ENCODE measurements at regions not wholly inside any gene's neighbourhood (a gene's known extent, or its start where the extent isn't known, plus 50 kb on each side); places are given as distances from the start of the nearest gene placed in this dataset.

DNA sequence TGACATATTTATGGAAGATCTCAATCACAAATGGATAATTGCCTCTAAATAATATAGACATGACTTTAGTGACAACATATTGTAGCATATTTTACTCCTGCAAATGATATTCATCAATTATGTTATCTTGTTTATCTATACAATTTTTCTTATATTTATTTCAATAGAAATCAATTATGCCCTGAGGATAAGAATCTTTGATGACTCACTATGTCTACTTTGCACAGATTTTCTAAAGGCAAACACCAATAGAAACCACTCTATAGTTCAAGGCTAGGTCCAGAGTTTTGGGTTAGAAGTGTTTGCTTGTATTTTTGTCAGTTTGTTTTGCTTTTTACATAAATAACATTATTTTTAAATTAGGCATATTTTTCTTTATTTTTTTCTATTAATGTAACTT lies 879.0 kb downstream of the LTN1 start:
- no peak overlapping the region for H2AFZ ChIP-seq (ENCODE audit: control insufficient read depth, low read length)
- no peaks in the 10 kb centered on the region for H3K9me1 ChIP-seq (ENCODE audit: control insufficient read depth, extremely low read depth, insufficient read depth, low read length)
- no peak overlapping the region for H3K4me2 ChIP-seq (ENCODE audit: control insufficient read depth, extremely low read depth, insufficient read depth, low read depth, low read length)
- no peaks in the 10 kb centered on the region for H3K36me3 ChIP-seq (ENCODE audit: control insufficient read depth in 2 of 2, extremely low read depth in 1 of 2, insufficient read depth in 2 of 2, low read length in 2 of 2)
- DNase-seq (ENCODE audit: low read depth, low spot score) (no peak), FAIRE-seq (no peak)
- H3K9me3 ChIP-seq (ENCODE audit: control insufficient read depth, low read depth, low read length): no peaks in the 10 kb centered on the region
- dilution Hi-C loops (cut with MboI; ENCODE audit: extremely low pct_ligation_motif_present, low sequenced_read_pairs): no loop called here
- H3K27ac ChIP-seq (ENCODE audit: control insufficient read depth, insufficient read depth, low read length): no peak overlapping the region
- H3K4me1 ChIP-seq (ENCODE audit: control insufficient read depth, extremely low read depth, insufficient read depth, low read length): no peaks in the 10 kb centered on the region
- no peak overlapping the region for H3K4me3 ChIP-seq (ENCODE audit: control insufficient read depth in 2 of 3, extremely low read depth in 1 of 3, insufficient read depth in 2 of 3, low read depth in 1 of 3, low read length in 3 of 3)
- TF ChIP-seq EZH2 (IDR thresholded peaks at IDR 0.05; ENCODE audit: low read length): no peak
- no peak for TF ChIP-seq CTCF (optimal IDR thresholded peaks at IDR 0.05 in 1 of 3, IDR thresholded peaks at IDR 0.05 in 1 of 3, conservative IDR thresholded peaks at IDR 0.05 in 1 of 3; ENCODE audit: extremely low read depth in 1 of 3, insufficient read depth in 2 of 3, low read length in 3 of 3)
- H4K20me1 ChIP-seq (ENCODE audit: control insufficient read depth, extremely low read depth, insufficient read depth, low read length): no peaks in the 10 kb centered on the region
- no peak overlapping the region for H3K9ac ChIP-seq (ENCODE audit: control insufficient read depth, extremely low read depth, insufficient read depth, low read length)
- H3K27me3 ChIP-seq (ENCODE audit: control insufficient read depth, extremely low read depth, insufficient read depth, low read length): no peaks in the 10 kb centered on the region
- H3K79me2 ChIP-seq (ENCODE audit: control insufficient read depth, insufficient read depth, low read length): no peaks in the 10 kb centered on the region

DNA sequence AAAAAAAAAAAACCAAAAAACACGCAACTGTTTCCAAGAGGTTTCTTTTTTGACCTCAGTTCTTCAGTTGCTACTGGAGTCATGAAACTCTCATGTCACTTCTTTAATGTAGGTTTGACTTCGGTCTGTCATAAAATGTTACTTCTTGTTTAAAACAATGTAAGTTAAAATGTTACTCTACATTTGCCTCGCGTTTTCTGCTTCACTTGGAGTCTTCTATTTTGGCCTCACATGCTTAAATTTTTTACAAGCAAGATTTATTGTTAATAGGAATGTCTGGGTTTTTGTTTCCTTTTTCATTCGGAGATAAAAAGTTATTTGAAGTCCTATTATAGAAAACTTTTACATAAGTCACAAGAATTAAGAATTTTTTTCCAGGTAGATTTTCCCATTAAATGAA lies 880.2 kb downstream of the LTN1 start:
- Histone ChIP-seq H3K9me1 (ENCODE audit: control insufficient read depth, extremely low read depth, insufficient read depth, low read length) (no peaks in the 10 kb centered on the region), H3K4me1 (ENCODE audit: control insufficient read depth, extremely low read depth, insufficient read depth, low read length) (no peaks in the 10 kb centered on the region), H3K79me2 (ENCODE audit: control insufficient read depth, insufficient read depth, low read length) (no peaks in the 10 kb centered on the region), H3K9me3 (ENCODE audit: control insufficient read depth, low read depth, low read length) (no peaks in the 10 kb centered on the region), H3K27ac (ENCODE audit: control insufficient read depth, insufficient read depth, low read length) (no peak overlapping the region), H2AFZ (ENCODE audit: control insufficient read depth, low read length) (no peak overlapping the region), H4K20me1 (ENCODE audit: control insufficient read depth, extremely low read depth, insufficient read depth, low read length) (no peaks in the 10 kb centered on the region), H3K4me2 (ENCODE audit: control insufficient read depth, extremely low read depth, insufficient read depth, low read depth, low read length) (no peak overlapping the region), H3K27me3 (ENCODE audit: control insufficient read depth, extremely low read depth, insufficient read depth, low read length) (no peaks in the 10 kb centered on the region), H3K9ac (ENCODE audit: control insufficient read depth, extremely low read depth, insufficient read depth, low read length) (no peak overlapping the region), H3K4me3 (ENCODE audit: control insufficient read depth in 2 of 3, extremely low read depth in 1 of 3, insufficient read depth in 2 of 3, low read depth in 1 of 3, low read length in 3 of 3) (no peak overlapping the region), H3K36me3 (ENCODE audit: control insufficient read depth in 2 of 2, extremely low read depth in 1 of 2, insufficient read depth in 2 of 2, low read length in 2 of 2) (no peaks in the 10 kb centered on the region)
- TF ChIP-seq EZH2 (IDR thresholded peaks at IDR 0.05; ENCODE audit: low read length): no peak
- no peak for TF ChIP-seq CTCF (optimal IDR thresholded peaks at IDR 0.05 in 1 of 3, IDR thresholded peaks at IDR 0.05 in 1 of 3, conservative IDR thresholded peaks at IDR 0.05 in 1 of 3; ENCODE audit: extremely low read depth in 1 of 3, insufficient read depth in 2 of 3, low read length in 3 of 3)
- dilution Hi-C loops (cut with MboI; ENCODE audit: extremely low pct_ligation_motif_present, low sequenced_read_pairs): no loop called here
- FAIRE-seq (no peak), DNase-seq (ENCODE audit: low read depth, low spot score) (no peak)
